ENCODE measurements at regions not wholly inside any gene's neighbourhood (a gene's known extent, or its start where the extent isn't known, plus 50 kb on each side); places are given as distances from the start of the nearest gene placed in this dataset.

DNA sequence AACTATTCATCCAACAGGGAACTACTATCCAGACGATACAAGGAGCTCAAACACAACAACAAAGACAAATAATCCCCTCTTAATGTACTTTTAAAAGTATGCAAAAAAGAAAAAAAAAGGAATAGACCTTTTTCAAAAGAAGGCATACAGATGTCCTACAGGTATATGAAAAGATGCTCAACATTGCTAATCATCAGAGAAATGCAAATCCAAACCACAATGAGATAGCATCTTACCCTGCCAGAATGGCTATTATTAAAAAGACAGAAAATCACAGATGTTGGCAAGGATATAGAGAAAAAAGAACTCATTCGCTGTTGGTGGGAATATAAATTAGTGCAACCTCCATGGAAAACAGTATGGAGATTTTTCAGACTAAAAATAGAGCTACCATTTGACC lies 67.1 kb upstream of the ENPP6 start:
- intact Hi-C loops (cut with DNase I), result loop anchor here (5.0 kb wide), 2 partner anchors 193 to 253 kb away; no protein-coding TSS in a partner anchor
- no peaks in the 10 kb centered on the region for H3K4me1 ChIP-seq (ENCODE audit: control insufficient read depth in 1 of 2, insufficient read depth in 2 of 2, low read length in 2 of 2)
- ATAC-seq (ENCODE audit: low FRiP score) (no peak), DNase-seq (no peak)
- no peaks in the 10 kb centered on the region for H3K9me3 ChIP-seq (ENCODE audit: control insufficient read depth, low read length)
- no peaks in the 10 kb centered on the region for H3K27me3 ChIP-seq (ENCODE audit: control insufficient read depth in 1 of 2, insufficient read depth in 2 of 2, low read length in 1 of 2)
- H3K4me3 ChIP-seq (ENCODE audit: low read length in 2 of 2), result no peak overlapping the region
- H3K36me3 ChIP-seq (ENCODE audit: control insufficient read depth in 1 of 2, insufficient read depth in 2 of 2, low read length in 1 of 2), result no peaks in the 10 kb centered on the region
- no peak overlapping the region for H3K27ac ChIP-seq (ENCODE audit: low read depth in 1 of 2, low read length in 2 of 2)
- 74 to 84% methylated on average over 2 of the region's 2 CpGs for WGBS, 2 donors

DNA sequence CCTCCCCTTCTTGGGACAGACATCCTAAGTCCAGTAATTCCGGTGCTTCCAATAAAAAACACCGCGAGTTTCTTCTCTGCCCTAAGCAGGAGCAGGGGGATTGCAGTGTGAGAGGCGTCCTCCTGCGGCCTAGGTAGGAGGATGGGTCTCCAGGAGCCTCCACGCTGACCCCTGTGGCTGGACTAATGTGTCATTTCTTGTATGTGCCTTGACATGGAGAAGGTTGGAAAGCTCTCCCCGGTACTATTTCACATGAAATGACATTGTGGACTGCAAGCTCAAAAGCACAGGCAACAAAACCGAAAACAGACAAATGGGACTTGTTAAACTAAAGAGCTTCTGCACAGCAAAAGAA lies 66.6 kb upstream of the ENPP6 start:
- Histone ChIP-seq H3K36me3 (ENCODE audit: control insufficient read depth in 1 of 2, insufficient read depth in 2 of 2, low read length in 1 of 2) (no peaks in the 10 kb centered on the region), H3K27ac (ENCODE audit: low read depth in 1 of 2, low read length in 2 of 2) (no peak overlapping the region), H3K9me3 (ENCODE audit: control insufficient read depth, low read length) (no peaks in the 10 kb centered on the region), H3K27me3 (ENCODE audit: control insufficient read depth in 1 of 2, insufficient read depth in 2 of 2, low read length in 1 of 2) (no peaks in the 10 kb centered on the region), H3K4me1 (ENCODE audit: control insufficient read depth in 1 of 2, insufficient read depth in 2 of 2, low read length in 2 of 2) (no peaks in the 10 kb centered on the region), H3K4me3 (ENCODE audit: low read length in 2 of 2) (no peak overlapping the region)
- intact Hi-C loops (cut with DNase I), result no loop called here
- DNase-seq (no peak), ATAC-seq (ENCODE audit: low FRiP score) (no peak)
- 92% methylated on average over 8 of the region's 8 CpGs for WGBS, 2 donors

DNA sequence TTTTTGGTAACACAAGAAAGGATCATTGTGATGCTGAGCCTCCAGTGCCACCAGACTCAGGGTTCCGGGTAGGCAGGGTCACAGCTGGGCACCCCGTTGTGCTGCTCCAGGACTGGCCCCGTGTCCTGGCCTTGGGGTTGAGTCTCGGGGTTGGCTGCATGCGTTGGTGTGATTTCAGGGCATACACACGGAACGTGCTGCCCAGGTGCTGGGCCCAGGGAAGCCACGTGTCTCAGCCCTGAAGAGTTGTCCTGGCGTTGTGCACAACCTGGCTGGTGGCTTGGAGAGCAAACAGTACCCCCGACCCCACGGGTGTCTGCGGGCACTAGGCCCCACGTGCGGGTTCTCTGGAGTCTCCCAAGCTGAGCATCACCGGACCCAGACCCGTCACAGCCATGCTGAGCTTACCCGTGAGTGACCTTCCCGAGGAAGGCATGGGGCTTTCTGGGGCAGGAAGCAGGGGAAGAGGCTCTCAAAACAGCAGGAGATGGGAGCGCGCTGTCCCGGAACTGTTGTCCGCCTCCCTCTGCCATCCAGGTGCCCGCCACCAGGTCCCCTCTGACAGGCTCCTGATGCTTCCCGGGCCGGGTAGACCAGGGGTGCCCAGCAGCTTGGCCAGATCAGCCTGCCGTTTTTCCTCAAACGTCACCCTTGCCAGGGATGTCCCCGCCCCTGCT lies 66.1 kb upstream of the ENPP6 start:
- DNase-seq (no peak), ATAC-seq (ENCODE audit: low FRiP score) (no peak)
- Histone ChIP-seq H3K36me3 (ENCODE audit: control insufficient read depth in 1 of 2, insufficient read depth in 2 of 2, low read length in 1 of 2) (no peaks in the 10 kb centered on the region), H3K9me3 (ENCODE audit: control insufficient read depth, low read length) (no peaks in the 10 kb centered on the region), H3K4me3 (ENCODE audit: low read length in 2 of 2) (no peak overlapping the region), H3K27me3 (ENCODE audit: control insufficient read depth in 1 of 2, insufficient read depth in 2 of 2, low read length in 1 of 2) (no peaks in the 10 kb centered on the region), H3K27ac (ENCODE audit: low read depth in 1 of 2, low read length in 2 of 2) (no peak overlapping the region), H3K4me1 (ENCODE audit: control insufficient read depth in 1 of 2, insufficient read depth in 2 of 2, low read length in 2 of 2) (no peaks in the 10 kb centered on the region)
- intact Hi-C loops (cut with DNase I), result no loop called here
- 89 to 92% methylated on average over 28 of the region's 28 CpGs for WGBS, 2 donors

DNA sequence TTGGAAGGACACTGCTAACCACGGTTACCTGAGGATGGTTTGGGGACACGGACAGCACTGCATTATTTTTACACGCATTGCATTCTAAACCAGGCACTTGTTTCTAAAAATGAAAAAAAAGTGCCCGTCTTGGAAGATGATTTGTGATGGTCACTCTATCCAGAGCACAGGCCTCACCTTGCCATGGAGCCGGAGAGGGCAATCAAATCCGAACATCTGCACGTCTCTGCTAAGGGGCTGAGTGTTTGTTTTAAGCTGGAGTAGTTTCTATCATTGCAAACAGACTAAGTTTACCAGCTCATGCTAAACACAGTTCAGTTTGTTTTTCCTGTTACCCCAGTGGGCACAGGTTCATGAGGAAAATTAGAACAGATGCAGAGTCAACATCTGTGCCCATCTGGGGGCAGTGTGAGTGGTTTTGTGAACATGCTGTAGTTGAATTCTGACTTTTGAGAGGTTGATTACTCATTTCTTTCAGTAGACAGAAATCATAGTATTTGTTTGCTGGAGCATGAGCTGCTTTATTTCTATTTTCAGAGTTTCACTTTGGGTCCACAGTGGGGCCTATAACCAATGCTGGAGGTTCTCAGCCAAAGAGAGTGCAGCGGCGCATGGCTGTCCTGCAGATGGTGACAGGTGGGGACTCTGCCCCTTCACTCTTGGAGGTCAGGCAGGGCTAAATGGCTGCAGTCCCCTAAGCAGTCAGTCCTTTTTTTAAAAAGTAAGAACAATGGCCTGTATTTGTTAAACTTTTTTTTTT lies 65.4 kb upstream of the ENPP6 start:
- intact Hi-C loops (cut with DNase I), result no loop called here
- Histone ChIP-seq H3K4me3 (ENCODE audit: low read length in 2 of 2) (no peak overlapping the region), H3K27me3 (ENCODE audit: control insufficient read depth in 1 of 2, insufficient read depth in 2 of 2, low read length in 1 of 2) (no peaks in the 10 kb centered on the region), H3K36me3 (ENCODE audit: control insufficient read depth in 1 of 2, insufficient read depth in 2 of 2, low read length in 1 of 2) (no peaks in the 10 kb centered on the region), H3K27ac (ENCODE audit: low read depth in 1 of 2, low read length in 2 of 2) (no peak overlapping the region), H3K9me3 (ENCODE audit: control insufficient read depth, low read length) (no peaks in the 10 kb centered on the region), H3K4me1 (ENCODE audit: control insufficient read depth in 1 of 2, insufficient read depth in 2 of 2, low read length in 2 of 2) (no peaks in the 10 kb centered on the region)
- no peak for DNase-seq
- 94 to 96% methylated on average over 9 of the region's 9 CpGs for WGBS, 2 donors
- no peak for ATAC-seq (ENCODE audit: low FRiP score)

DNA sequence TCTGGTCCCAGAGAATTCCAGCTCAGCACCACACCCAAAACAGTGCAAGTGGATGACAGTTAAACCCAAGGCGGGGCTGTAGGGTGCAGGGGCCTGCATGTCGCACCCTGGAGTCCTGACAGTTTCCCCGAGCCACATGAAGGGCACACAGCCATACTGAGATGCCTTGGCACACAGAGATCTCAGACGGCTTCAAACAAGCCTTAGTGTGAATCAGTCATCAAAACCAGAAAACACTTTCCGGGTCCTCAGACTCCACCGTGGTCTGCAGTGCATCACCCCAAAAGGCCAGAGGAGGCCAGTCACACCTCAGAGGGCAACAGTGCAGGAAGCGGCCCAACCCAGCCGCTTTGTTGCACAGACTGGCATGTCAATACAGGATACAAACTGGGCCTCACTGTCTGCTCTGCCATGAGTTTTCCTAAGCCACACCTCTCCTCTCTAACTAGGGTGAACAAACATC lies 64.6 kb upstream of the ENPP6 start:
- Histone ChIP-seq H3K9me3 (ENCODE audit: control insufficient read depth, low read length) (no peaks in the 10 kb centered on the region), H3K27ac (ENCODE audit: low read depth in 1 of 2, low read length in 2 of 2) (no peak overlapping the region), H3K36me3 (ENCODE audit: control insufficient read depth in 1 of 2, insufficient read depth in 2 of 2, low read length in 1 of 2) (no peaks in the 10 kb centered on the region), H3K4me1 (ENCODE audit: control insufficient read depth in 1 of 2, insufficient read depth in 2 of 2, low read length in 2 of 2) (no peaks in the 10 kb centered on the region), H3K4me3 (ENCODE audit: low read length in 2 of 2) (no peak overlapping the region), H3K27me3 (ENCODE audit: control insufficient read depth in 1 of 2, insufficient read depth in 2 of 2, low read length in 1 of 2) (no peaks in the 10 kb centered on the region)
- intact Hi-C loops (cut with DNase I), result no loop called here
- 66 to 76% methylated on average over 8 of the region's 8 CpGs for WGBS, 2 donors
- peak; percentile 41 for ATAC-seq (ENCODE audit: low FRiP score)
- DNase-seq, result no peak

GRCh38 chr4:184281231-184282139 lies 63.8 kb upstream of the ENPP6 start:
- H3K4me1 ChIP-seq (ENCODE audit: control insufficient read depth in 1 of 2, insufficient read depth in 2 of 2, low read length in 2 of 2), result no peaks in the 10 kb centered on the region
- no peak overlapping the region for H3K4me3 ChIP-seq (ENCODE audit: low read length in 2 of 2)
- intact Hi-C loops (cut with DNase I), result no loop called here
- H3K9me3 ChIP-seq (ENCODE audit: control insufficient read depth, low read length), result no peaks in the 10 kb centered on the region
- H3K27ac ChIP-seq (ENCODE audit: low read depth in 1 of 2, low read length in 2 of 2), result no peak overlapping the region
- no peaks in the 10 kb centered on the region for H3K36me3 ChIP-seq (ENCODE audit: control insufficient read depth in 1 of 2, insufficient read depth in 2 of 2, low read length in 1 of 2)
- H3K27me3 ChIP-seq (ENCODE audit: control insufficient read depth in 1 of 2, insufficient read depth in 2 of 2, low read length in 1 of 2), result no peaks in the 10 kb centered on the region
- 86 to 88% methylated on average over 12 of the region's 12 CpGs for WGBS, 2 donors
- ATAC-seq (ENCODE audit: low FRiP score), result no peak
- no peak for DNase-seq

DNA sequence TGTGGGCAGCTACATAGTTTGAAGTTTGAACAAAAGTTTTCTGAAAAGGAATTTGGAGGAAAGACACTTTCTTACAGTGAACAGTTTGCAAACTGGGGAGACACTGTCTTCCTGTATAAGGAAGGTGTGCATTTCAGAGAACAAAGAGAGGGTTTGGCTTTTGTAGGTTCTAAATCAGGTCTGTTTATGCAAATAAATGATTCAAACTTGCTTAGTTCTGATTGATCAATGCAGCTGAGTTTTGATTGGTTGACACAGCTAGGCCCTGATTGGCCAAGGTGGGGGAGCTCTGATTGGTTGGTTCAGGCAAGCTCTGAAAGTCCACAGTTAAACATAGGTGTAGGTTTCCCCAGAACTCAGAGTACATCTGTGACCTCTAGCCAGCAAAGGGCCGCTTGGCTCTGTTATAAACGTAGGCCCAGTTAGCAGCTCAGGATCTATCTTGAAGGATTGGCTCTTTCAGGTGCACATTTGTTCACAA lies 63.0 kb upstream of the ENPP6 start:
- Histone ChIP-seq H3K27ac (ENCODE audit: low read depth in 1 of 2, low read length in 2 of 2) (no peak overlapping the region), H3K4me3 (ENCODE audit: low read length in 2 of 2) (no peak overlapping the region), H3K9me3 (ENCODE audit: control insufficient read depth, low read length) (no peaks in the 10 kb centered on the region), H3K4me1 (ENCODE audit: control insufficient read depth in 1 of 2, insufficient read depth in 2 of 2, low read length in 2 of 2) (no peaks in the 10 kb centered on the region), H3K36me3 (ENCODE audit: control insufficient read depth in 1 of 2, insufficient read depth in 2 of 2, low read length in 1 of 2) (no peaks in the 10 kb centered on the region), H3K27me3 (ENCODE audit: control insufficient read depth in 1 of 2, insufficient read depth in 2 of 2, low read length in 1 of 2) (no peaks in the 10 kb centered on the region)
- no peak for DNase-seq
- intact Hi-C loops (cut with DNase I), result no loop called here
- ATAC-seq (ENCODE audit: low FRiP score), result no peak
- 94 to 98% methylated on average over 2 of the region's 2 CpGs for WGBS, 2 donors

DNA sequence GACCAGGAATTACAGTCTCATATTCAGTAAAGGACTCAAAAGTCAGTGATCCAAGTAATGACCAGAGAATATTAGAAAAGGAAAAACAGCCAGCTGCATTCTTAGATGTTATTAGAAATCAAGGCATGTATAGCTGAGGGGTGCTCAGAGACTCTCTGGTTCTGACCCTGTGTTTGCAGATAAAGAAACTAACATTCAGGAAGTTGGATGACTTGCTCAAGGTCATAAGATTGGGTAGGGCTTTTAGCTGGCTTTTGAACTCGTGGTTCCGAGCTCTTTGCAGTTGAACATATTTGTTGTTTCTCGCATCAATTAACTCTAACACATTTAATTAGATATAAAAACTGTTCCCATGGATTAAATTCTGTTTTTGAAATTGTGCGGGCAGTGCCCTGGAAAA lies 62.5 kb upstream of the ENPP6 start:
- intact Hi-C loops (cut with DNase I), result no loop called here
- ATAC-seq (ENCODE audit: low FRiP score), result no peak
- H3K36me3 ChIP-seq (ENCODE audit: control insufficient read depth in 1 of 2, insufficient read depth in 2 of 2, low read length in 1 of 2), result no peaks in the 10 kb centered on the region
- H3K9me3 ChIP-seq (ENCODE audit: control insufficient read depth, low read length), result no peaks in the 10 kb centered on the region
- H3K27ac ChIP-seq (ENCODE audit: low read depth in 1 of 2, low read length in 2 of 2), result no peak overlapping the region
- no peaks in the 10 kb centered on the region for H3K4me1 ChIP-seq (ENCODE audit: control insufficient read depth in 1 of 2, insufficient read depth in 2 of 2, low read length in 2 of 2)
- H3K4me3 ChIP-seq (ENCODE audit: low read length in 2 of 2), result no peak overlapping the region
- DNase-seq, result no peak
- 95% methylated on average over 4 of the region's 4 CpGs for WGBS, 2 donors
- no peaks in the 10 kb centered on the region for H3K27me3 ChIP-seq (ENCODE audit: control insufficient read depth in 1 of 2, insufficient read depth in 2 of 2, low read length in 1 of 2)

All from aorta (tissue), 5 donors.